HCT116 (cell line): ENCODE measurements at regions not wholly inside any gene's neighbourhood (a gene's known extent, or its start where the extent isn't known, plus 50 kb on each side); places are given as distances from the start of the nearest gene placed in this dataset.

ENCODE experiments used
- ATF3 ChIP-seq: IDR thresholded peaks from 2 replicates; pipeline ENCODE4 v1.6.1; 2012
- CEBPB ChIP-seq: IDR thresholded peaks from 2 replicates; pipeline ENCODE4 v1.6.1; 2012; ENCODE audit warnings: low read depth
- EGR1 ChIP-seq: IDR thresholded peaks from 2 replicates; pipeline ENCODE4 v1.6.1; 2012; ENCODE audit warnings: low read depth
- EZH2 ChIP-seq: fragments of 200-600 bp; sonication (generic); IDR thresholded peaks from 2 replicates; pipeline ENCODE4 v1.6.1; 2017; ENCODE audit warnings: antibody characterized with exemption, mixed run types
- EZH2phosphoT487 ChIP-seq: fragments of 200-600 bp; IDR thresholded peaks from 2 replicates; pipeline ENCODE4 v1.6.1; 2018; ENCODE audit warnings: antibody characterized with exemption, borderline replicate concordance
- POLR2A ChIP-seq: IDR thresholded peaks from 2 replicates; pipeline ENCODE4 v1.7.0; 2011; ENCODE audit warnings: borderline replicate concordance; ENCODE audit not compliant: insufficient read depth, insufficient read length; ENCODE audit errors: extremely low read depth
- POLR2AphosphoS5 ChIP-seq: IDR thresholded peaks from 2 replicates; pipeline ENCODE4 v1.6.1; 2011; ENCODE audit warnings: mild to moderate bottlenecking, low read depth, low read length, moderate library complexity
- RAD21 ChIP-seq: IDR thresholded peaks from 2 replicates; pipeline ENCODE4 v1.6.1; 2012; ENCODE audit warnings: low read depth, mild to moderate bottlenecking
- REST ChIP-seq: IDR thresholded peaks from 2 replicates; pipeline ENCODE4 v1.6.1; 2012; ENCODE audit warnings: low read depth
- SIN3A ChIP-seq: IDR thresholded peaks from 2 replicates; pipeline ENCODE4 v1.6.1; 2012; ENCODE audit warnings: low read depth
- SP1 ChIP-seq: IDR thresholded peaks from 2 replicates; pipeline ENCODE4 v1.6.1; 2012; ENCODE audit warnings: low read depth
- SRF ChIP-seq: IDR thresholded peaks from 2 replicates; pipeline ENCODE4 v1.6.1; 2012; ENCODE audit warnings: low read depth
- TF ChIP-seq, protein P1 (sequence below), 3 experiments: fragments of 200-600 bp in 1 of 3; sonication (generic) in 1 of 3; IDR thresholded peaks in 2 of 3; conservative IDR thresholded peaks in 1 of 3; 2 replicates each; pipeline ENCODE4 v1.5.1; 2012 to 2017; ENCODE audit warnings: low read depth in 2 of 3, low read length in 2 of 3, antibody characterized with exemption in 1 of 3, borderline replicate concordance in 1 of 3, control low read depth in 1 of 3, mild to moderate bottlenecking in 1 of 3, mixed read lengths in 1 of 3, mixed run types in 1 of 3, moderate library complexity in 1 of 3; ENCODE audit not compliant: insufficient read depth in 1 of 3

DNA sequence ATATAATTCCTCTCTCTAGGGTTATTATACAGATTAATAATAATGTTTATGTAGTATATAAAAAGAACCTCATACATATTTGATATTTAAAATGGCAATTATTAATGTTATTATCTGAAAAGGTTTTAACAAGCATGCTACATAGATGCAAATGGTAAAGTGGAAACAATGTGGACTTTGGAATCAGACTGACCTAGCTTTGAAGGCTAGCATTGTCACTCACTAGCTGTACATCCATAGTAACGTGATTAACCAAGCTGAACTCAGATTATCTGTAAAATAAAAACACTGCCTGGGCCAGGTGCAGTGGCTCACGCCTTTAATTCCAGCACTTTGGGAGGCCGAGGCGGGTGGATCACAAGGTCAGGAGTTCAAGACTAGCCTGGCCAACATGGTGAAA lies 233.7 kb upstream of the SPRY1 start:
- TF ChIP-seq CEBPB: no peak
- TF ChIP-seq, protein P1, sequence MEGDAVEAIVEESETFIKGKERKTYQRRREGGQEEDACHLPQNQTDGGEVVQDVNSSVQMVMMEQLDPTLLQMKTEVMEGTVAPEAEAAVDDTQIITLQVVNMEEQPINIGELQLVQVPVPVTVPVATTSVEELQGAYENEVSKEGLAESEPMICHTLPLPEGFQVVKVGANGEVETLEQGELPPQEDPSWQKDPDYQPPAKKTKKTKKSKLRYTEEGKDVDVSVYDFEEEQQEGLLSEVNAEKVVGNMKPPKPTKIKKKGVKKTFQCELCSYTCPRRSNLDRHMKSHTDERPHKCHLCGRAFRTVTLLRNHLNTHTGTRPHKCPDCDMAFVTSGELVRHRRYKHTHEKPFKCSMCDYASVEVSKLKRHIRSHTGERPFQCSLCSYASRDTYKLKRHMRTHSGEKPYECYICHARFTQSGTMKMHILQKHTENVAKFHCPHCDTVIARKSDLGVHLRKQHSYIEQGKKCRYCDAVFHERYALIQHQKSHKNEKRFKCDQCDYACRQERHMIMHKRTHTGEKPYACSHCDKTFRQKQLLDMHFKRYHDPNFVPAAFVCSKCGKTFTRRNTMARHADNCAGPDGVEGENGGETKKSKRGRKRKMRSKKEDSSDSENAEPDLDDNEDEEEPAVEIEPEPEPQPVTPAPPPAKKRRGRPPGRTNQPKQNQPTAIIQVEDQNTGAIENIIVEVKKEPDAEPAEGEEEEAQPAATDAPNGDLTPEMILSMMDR (IDR thresholded peaks at IDR 0.05 in 2 of 3, conservative IDR thresholded peaks at IDR 0.05 in 1 of 3; ENCODE audit: borderline replicate concordance in 1 of 3, insufficient read depth in 1 of 3, low read depth in 2 of 3, low read length in 2 of 3): no peak
- no peak for TF ChIP-seq SP1
- no peak for TF ChIP-seq SIN3A
- no peak for TF ChIP-seq REST
- no peak for TF ChIP-seq ATF3
- TF ChIP-seq EZH2phosphoT487: no peak
- no peak for TF ChIP-seq EZH2
- TF ChIP-seq RAD21: no peak
- TF ChIP-seq POLR2AphosphoS5: no peak
- no peak for TF ChIP-seq SRF
- no peak for TF ChIP-seq POLR2A
- TF ChIP-seq EGR1: no peak
